ENCODE measurements at regions not wholly inside any gene's neighbourhood (a gene's known extent, or its start where the extent isn't known, plus 50 kb on each side); places are given as distances from the start of the nearest gene placed in this dataset.
A peak's percentile ranks its signal among the peaks of the same experiment; 100 is the strongest.

- H3K4me3 ChIP-seq (replicated peaks; ENCODE audit: low read depth, low read length): no peak overlapping the region
- TF ChIP-seq CTCF (IDR thresholded peaks at IDR 0.05; ENCODE audit: low read length, missing control alignments): no peak
- DNase-seq (ENCODE audit: low read depth): no peak
These were observed 315.1 kb downstream of the RDH14 start for GRCh38 chr2:18245375-18245774.

GRCh38 chr2:18244845-18245244 is 315.6 kb downstream of the RDH14 start:
- DNase-seq (ENCODE audit: low read depth): no peak
- TF ChIP-seq CTCF (IDR thresholded peaks at IDR 0.05; ENCODE audit: low read length, missing control alignments): no peak
- no peak overlapping the region for H3K4me3 ChIP-seq (replicated peaks; ENCODE audit: low read depth, low read length)

- DNase-seq (ENCODE audit: low read depth): no peak
- H3K4me3 ChIP-seq (replicated peaks; ENCODE audit: low read depth, low read length): no peak overlapping the region
- TF ChIP-seq CTCF (IDR thresholded peaks at IDR 0.05; ENCODE audit: low read length, missing control alignments): no peak
These were observed 316.6 kb downstream of the RDH14 start for GRCh38 chr2:18243816-18244215.

GRCh38 chr2:18242716-18243115 is 317.7 kb downstream of the RDH14 start:
- no peak for TF ChIP-seq CTCF (IDR thresholded peaks at IDR 0.05; ENCODE audit: low read length, missing control alignments)
- no peak for DNase-seq (ENCODE audit: low read depth)
- H3K4me3 ChIP-seq (replicated peaks; ENCODE audit: low read depth, low read length): no peak overlapping the region

GRCh38 chr2:18238209-18238608 is 322.2 kb downstream of the RDH14 start:
- no peak for TF ChIP-seq CTCF (IDR thresholded peaks at IDR 0.05; ENCODE audit: low read length, missing control alignments)
- no peak overlapping the region for H3K4me3 ChIP-seq (replicated peaks; ENCODE audit: low read depth, low read length)
- peak; percentile 3 for DNase-seq (ENCODE audit: low read depth)

- no peak for TF ChIP-seq CTCF (IDR thresholded peaks at IDR 0.05; ENCODE audit: low read length, missing control alignments)
- no peak for DNase-seq (ENCODE audit: low read depth)
- no peak overlapping the region for H3K4me3 ChIP-seq (replicated peaks; ENCODE audit: low read depth, low read length)
These were observed 323.2 kb downstream of the RDH14 start for GRCh38 chr2:18237298-18237697.

GRCh38 chr2:18232731-18233438 is 327.6 kb downstream of the RDH14 start:
- peak; percentile 3 for DNase-seq (ENCODE audit: low read depth)

More at GRCh38 chr2:18232731-18233438, 327.6 kb downstream of the RDH14 start:
- no peak overlapping the region for H3K4me3 ChIP-seq (replicated peaks; ENCODE audit: low read depth, low read length)
- no peak for TF ChIP-seq CTCF (IDR thresholded peaks at IDR 0.05; ENCODE audit: low read length, missing control alignments)

Measured in fibroblast of pulmonary artery (primary cell).